GM18507 (cell line): ENCODE measurements at regions not wholly inside any gene's neighbourhood (a gene's known extent, or its start where the extent isn't known, plus 50 kb on each side); places are given as distances from the start of the nearest gene placed in this dataset.

Experiments
- DNase-seq: peaks from one replicate; pipeline ENCODE4 v3.0.0; 2011; ENCODE audit warnings: low read depth; ENCODE audit not compliant: insufficient read length; ENCODE audit errors: extremely low spot score
- FAIRE-seq: peaks from 2 replicates; lab custom pipeline; 2011; peaks lifted over from hg19 to GRCh38; lab: Jason Lieb, UNC

GRCh38 chr12:5189173-5189572, 145.5 kb downstream of the KCNA5 start:
- DNase-seq (no peak), FAIRE-seq (no peak)

DNA sequence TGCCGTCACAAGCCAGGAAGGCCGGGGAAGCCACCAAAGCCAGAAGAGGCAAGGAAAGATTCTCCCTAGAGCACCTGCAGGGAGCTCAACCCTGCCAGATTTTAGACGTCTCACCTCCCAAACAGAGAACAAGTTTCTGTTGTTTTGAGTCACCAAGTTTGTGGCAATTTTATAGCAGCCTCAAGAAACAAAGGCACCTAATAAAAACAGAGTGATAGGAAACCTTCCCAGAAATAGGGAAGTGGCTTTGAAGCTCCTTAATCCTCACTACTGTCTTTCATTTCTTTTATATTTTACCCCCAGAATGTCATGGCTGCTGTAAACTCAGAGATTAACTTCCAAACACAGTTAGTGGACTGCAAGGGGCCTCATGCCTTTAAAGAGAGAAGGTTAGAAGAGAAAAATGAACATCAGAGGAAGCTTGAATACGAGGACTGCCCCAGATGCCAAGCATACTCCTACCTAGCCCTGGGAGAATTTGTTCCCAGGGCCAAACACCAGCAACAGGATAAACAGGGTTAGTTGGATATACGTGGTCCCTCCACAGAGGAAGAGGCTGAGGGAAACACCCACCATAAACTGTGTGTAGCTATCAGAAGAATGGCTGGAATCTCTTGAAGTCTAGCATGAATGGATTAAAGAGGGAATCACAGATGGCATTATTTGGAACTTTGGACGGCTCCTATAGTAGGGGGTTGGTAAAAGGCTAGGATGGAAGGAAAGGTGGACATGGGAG, 148.3 kb downstream of the KCNA5 start:
- DNase-seq (no peak), FAIRE-seq (no peak)

GRCh38 chr12:5192726-5193125, 149.0 kb downstream of the KCNA5 start:
- DNase-seq (no peak), FAIRE-seq (no peak)

- FAIRE-seq (no peak), DNase-seq (no peak)
Measured at GRCh38 chr12:5194306-5194705, 150.6 kb downstream of the KCNA5 start.

DNA sequence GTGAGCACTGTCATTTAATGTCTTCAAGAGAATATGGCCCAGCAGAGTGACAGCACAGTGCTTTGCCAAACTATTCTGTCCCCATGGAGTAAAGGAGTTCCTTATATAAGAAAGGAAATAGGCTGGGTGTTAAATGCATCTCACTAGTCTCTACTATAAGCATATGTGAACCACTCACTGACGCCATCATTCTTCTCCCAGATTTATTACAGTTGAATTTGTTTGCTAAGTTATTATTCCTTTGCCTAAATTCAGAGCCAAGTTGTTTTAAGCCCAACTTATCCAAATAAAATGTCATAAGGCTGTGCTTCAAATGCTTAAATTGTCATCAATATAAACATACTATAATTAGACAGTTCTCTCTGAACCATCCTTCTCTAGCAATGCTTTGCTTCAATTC, 151.6 kb downstream of the KCNA5 start:
- DNase-seq: no peak
- FAIRE-seq: no peak

- FAIRE-seq (no peak), DNase-seq (no peak)
Measured at GRCh38 chr12:5195691-5196090, 152.0 kb downstream of the KCNA5 start.

DNA sequence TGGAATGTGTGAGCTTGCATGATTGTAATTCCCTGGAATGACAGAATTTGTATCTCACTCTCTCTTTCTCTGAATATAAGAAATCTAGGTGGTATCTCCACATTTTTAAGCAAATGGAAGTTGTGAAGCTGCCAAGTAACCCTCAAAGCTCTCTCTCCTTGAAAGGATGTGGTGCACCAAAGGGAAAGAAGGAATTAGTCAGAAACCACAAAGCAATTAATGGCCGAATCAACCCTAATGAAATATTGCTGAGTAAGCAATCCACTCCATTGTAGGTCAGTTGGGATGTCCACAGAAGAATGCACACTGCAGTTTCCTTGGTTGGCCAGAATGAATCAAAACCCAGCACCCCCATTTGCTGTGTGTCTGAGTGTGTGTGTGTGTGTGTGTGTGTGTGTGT, 153.5 kb downstream of the KCNA5 start:
- FAIRE-seq (no peak), DNase-seq (no peak)

GRCh38 chr12:5197656-5198055, 154.0 kb downstream of the KCNA5 start:
- no peak for DNase-seq
- no peak for FAIRE-seq

GRCh38 chr12:5200278-5201087, 156.8 kb downstream of the KCNA5 start:
- no peak for FAIRE-seq
- DNase-seq: peak; percentile 15

DNA sequence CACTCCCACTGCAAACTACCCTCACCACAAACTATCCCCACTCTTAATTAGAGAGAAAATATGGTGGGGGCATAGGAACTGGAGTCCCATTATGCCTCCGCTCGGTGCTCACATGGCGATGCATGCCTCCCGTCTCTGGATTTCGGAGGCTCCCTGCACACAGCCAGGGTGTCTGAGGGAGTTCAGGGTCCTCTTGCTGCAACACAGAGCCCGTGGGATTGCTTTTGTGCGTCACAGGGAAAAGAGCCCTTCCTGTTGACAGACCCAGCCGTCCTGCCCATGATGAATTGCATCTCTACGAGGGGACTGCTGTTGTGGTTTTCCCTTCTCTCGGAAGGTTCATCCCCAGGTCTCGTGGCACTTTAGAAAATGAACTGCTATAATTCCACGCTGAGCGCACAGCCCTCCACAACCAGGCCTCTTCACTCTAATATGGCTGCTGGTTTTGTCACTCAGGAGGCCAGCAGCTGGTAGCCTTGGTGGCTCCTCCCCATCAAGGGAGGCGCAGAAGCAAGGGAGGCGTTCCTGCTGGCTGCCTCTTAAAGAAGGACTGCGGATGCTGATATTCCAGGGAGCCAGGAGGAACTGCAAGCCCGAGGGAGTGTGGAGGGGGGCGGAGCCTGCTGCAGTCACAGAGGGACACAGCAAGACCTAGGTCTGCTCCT, 158.0 kb downstream of the KCNA5 start:
- DNase-seq (no peak), FAIRE-seq (no peak)

- no peak for FAIRE-seq
Measured at GRCh38 chr12:5203274-5203673, 159.6 kb downstream of the KCNA5 start.

DNA sequence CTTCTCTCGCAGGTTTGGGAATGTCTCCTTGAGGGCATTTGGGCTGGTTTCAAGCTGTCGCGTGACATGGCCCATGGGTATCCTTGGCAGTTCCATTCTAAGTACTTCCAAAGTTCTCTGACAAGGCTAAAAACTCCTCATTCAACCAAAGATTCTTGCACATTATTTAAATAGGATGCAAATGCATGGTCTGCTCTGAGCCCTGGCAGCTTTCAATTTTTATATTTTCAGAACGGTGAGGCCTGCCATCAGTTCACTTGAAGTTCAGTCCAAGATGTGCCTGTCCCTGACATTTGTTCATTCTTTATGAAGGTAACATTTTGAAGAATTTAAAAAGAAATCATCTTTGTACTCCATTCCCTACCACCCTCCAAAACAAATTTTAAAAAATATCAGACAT, 160.0 kb downstream of the KCNA5 start:
- FAIRE-seq (no peak), DNase-seq (no peak)

More at GRCh38 chr12:5203274-5203673, 159.6 kb downstream of the KCNA5 start:
- DNase-seq: no peak

DNA sequence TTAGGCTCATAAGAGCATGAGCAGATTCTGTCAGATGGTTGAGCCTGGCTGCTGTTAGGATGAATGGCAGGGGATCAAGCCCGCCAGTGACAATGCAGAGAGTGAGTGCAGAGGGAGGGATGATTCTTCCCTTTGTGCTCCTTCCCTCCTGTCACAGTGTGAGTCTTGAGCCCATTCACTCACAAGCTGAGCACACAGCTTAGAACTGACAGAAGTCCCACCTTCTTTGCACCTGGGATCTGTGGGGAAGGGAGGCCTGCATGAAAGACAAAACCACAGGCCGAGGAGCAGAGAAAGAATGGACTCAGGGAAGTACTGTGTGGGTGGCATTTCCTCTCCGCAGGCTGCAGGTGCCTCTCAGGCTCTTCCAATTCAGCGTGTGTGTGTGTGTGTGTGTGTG, 160.6 kb downstream of the KCNA5 start:
- FAIRE-seq: no peak
- no peak for DNase-seq

DNA sequence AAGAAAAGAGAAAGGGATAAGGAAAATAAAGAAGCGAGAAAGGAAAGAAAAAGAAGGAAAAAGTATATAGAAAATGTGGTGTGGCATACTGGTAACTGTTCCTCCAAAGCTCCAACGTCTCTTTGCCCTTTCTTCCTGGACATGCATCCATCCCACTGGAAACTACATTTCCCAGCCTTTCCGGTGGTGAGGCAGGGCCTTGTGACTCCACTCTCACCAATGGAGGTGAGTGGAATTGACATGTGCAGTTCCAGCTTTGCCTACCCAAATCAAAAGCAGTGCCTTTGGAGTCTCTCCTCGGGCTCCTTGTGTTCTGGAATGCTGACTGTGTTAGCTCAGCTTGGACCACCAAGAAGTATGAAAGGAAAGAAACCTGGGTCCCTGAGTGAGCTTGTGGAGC, 161.2 kb downstream of the KCNA5 start:
- DNase-seq (no peak), FAIRE-seq (no peak)

DNA sequence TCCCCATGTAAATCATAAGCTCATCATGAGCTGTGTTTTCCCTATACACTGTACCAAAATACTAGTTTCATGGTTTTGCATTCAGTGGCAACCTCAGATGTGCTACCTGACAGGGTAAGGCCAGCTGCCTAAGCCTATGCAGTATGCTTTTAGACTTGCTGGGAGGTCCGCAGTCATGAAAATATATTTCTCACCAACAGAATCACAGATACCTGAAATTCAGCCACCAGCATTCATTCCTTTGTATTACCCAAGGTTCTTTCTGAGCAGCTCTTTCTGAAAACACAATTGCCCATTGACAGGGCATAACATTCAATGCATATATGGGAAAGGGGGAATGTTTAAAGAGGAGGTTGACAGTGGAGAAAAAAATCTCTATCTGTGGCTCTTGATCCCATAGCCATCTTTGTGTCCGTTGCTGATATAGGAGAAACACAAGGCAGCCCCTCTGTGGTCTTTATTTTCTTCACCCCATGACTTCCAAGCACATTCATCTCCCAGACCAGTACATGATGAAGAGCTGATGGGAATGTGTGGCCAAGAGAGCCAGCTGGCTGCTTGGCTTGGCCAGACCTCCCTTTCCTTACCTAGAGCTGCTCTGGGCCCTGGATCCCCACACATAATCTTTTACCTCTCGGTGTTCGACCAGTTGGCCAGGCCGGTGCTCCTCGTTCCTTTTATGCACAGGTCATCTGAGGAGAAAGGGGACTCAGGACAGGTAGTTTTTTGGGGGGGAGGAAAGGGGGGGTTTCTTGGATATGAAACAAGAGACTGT, 162.9 kb downstream of the KCNA5 start:
- FAIRE-seq: no peak

GRCh38 chr12:5210179-5210922, 166.7 kb downstream of the KCNA5 start:
- FAIRE-seq: no peak
- DNase-seq: no peak

More for the DNA sequence above, 162.9 kb downstream of the KCNA5 start:
- DNase-seq: no peak

DNA sequence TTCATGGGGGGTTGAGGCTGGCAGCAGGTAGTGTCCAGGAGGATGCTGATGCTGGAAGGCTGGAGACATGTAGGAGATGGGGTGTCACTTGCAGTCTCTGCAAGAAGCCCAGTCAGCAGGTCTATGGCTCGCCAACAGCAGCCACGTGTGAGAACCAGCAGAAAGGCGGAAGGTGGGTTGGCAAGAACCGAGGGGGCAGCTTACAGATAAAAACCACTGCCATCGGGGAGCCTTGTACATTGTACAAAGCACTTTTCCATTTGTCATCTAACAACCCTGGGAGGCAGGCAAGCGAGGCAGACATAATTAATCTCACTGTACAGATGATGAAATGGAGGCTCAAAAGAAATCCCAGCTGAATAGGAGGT, 167.2 kb downstream of the KCNA5 start:
- FAIRE-seq (no peak), DNase-seq (no peak)

GRCh38 chr12:5213336-5213735, 169.7 kb downstream of the KCNA5 start:
- DNase-seq: no peak
- FAIRE-seq: no peak

- FAIRE-seq (no peak), DNase-seq (no peak)
Measured at GRCh38 chr12:5213990-5214389, 170.3 kb downstream of the KCNA5 start.
